IMR-90 (cell line): ENCODE measurements at regions not wholly inside any gene's neighbourhood (a gene's known extent, or its start where the extent isn't known, plus 50 kb on each side); places are given as distances from the start of the nearest gene placed in this dataset.
"Not testable (repeated sequence)": the region's sequence is repeated elsewhere in the genome, so short reads cannot be mapped to it uniquely, and the experiment has no call there.

Experiments used
- ATAC-seq: fragments of 200-7000 bp; cut with Tn5 transposase; 2 replicates; pipeline ENCODE4 v1.9.1; 2020; ENCODE audit warnings: low read depth, mild to moderate bottlenecking, moderate library complexity
- BruUV-seq: library from RNA; stranded (reverse); fragments of 400-500 nt; replicated peaks from 2 replicates; lab custom pipeline; 2021; lab: Mats Ljungman, UMichigan
- CTCF ChIA-PET: fragments of 300-600 bp; formaldehyde crosslinking; extraction: SDS; loops from one replicate; lab custom pipeline; 2021; ENCODE audit warnings: antibody characterized with exemption; lab: Yijun Ruan, JAX
- POLR2A ChIA-PET: fragments of 300-600 bp; sonication (Branson Sonifier 250); formaldehyde crosslinking; loops from one replicate; lab custom pipeline; 2022; ENCODE audit warnings: antibody characterized with exemption; ENCODE audit not compliant: unreplicated experiment; lab: Charles Lee
- DNase-seq: peaks from one replicate; pipeline ENCODE4 v3.0.0; 2013
- H2AFZ ChIP-seq: replicated peaks from 2 replicates; pipeline ENCODE3; 2013; ENCODE audit warnings: low read length, mild to moderate bottlenecking; ENCODE audit not compliant: poor library complexity
- H2AK5ac ChIP-seq: 2 replicates; pipeline ENCODE4 v1.6.1; 2013; ENCODE audit warnings: low read depth, low read length, inconsistent platforms
- H2AK9ac ChIP-seq: replicated peaks from 2 replicates; pipeline ENCODE3; 2013; ENCODE audit warnings: mild to moderate bottlenecking, low read depth, low read length, moderate library complexity; ENCODE audit not compliant: poor library complexity
- H2BK120ac ChIP-seq: 2 replicates; pipeline ENCODE4 v1.6.1; 2013; ENCODE audit warnings: low read depth, low read length, inconsistent platforms
- H2BK15ac ChIP-seq: 3 replicates; pipeline ENCODE4 v1.6.1; 2013; ENCODE audit warnings: low read depth, low read length, inconsistent platforms
- H2BK20ac ChIP-seq: 2 replicates; pipeline ENCODE4 v1.6.1; 2013; ENCODE audit warnings: low read depth, mild to moderate bottlenecking, inconsistent platforms, low read length, moderate library complexity
- H2BK5ac ChIP-seq: 2 replicates; pipeline ENCODE4 v1.6.1; 2013; ENCODE audit warnings: mild to moderate bottlenecking, low read depth, low read length, inconsistent platforms; ENCODE audit not compliant: poor library complexity, severe bottlenecking
- H3K14ac ChIP-seq: replicated peaks from 2 replicates; pipeline ENCODE4 v1.6.1; 2013; ENCODE audit warnings: low read depth, low read length, inconsistent platforms
- H3K18ac ChIP-seq: 2 replicates; pipeline ENCODE4 v1.6.1; 2013; ENCODE audit warnings: low read depth, low read length, control low read depth
- H3K23ac ChIP-seq: 2 replicates; pipeline ENCODE4 v1.6.1; 2013; ENCODE audit warnings: low read depth, low read length, inconsistent platforms
- H3K27ac ChIP-seq: 2 replicates; pipeline ENCODE4 v1.5.1; 2013; ENCODE audit warnings: mild to moderate bottlenecking, control low read depth, low read length; ENCODE audit not compliant: insufficient read depth
- H3K27me3 ChIP-seq: 2 replicates; pipeline ENCODE4 v1.6.1; 2013; ENCODE audit warnings: low read length; ENCODE audit not compliant: control insufficient read depth, insufficient read depth
- H3K36me3 ChIP-seq: 2 replicates; pipeline ENCODE4 v1.6.1; 2013; ENCODE audit warnings: low read length, mixed read lengths; ENCODE audit not compliant: control insufficient read depth, insufficient read depth
- H3K4ac ChIP-seq: 2 replicates; pipeline ENCODE4 v1.6.1; 2013; ENCODE audit warnings: low read depth, low read length, inconsistent platforms
- H3K4me1 ChIP-seq: 2 replicates; pipeline ENCODE4 v1.6.1; 2013; ENCODE audit warnings: low read length, mixed read lengths; ENCODE audit not compliant: control insufficient read depth, insufficient read depth
- H3K4me2 ChIP-seq: 2 replicates; pipeline ENCODE4 v1.6.1; 2013; ENCODE audit warnings: low read depth, mild to moderate bottlenecking, control low read depth, low read length, moderate library complexity
- H3K4me3 ChIP-seq: 2 replicates; pipeline ENCODE4 v1.5.1; 2013; ENCODE audit warnings: low read depth, mild to moderate bottlenecking, control low read depth, low read length, moderate library complexity; ENCODE audit not compliant: insufficient read depth
- H3K56ac ChIP-seq: 2 replicates; pipeline ENCODE4 v1.6.1; 2013; ENCODE audit warnings: low read length, inconsistent platforms; ENCODE audit not compliant: insufficient read depth; ENCODE audit errors: extremely low read depth
- H3K79me1 ChIP-seq, 2 experiments: 2 replicates each; pipeline ENCODE4 v1.6.1; 2013; ENCODE audit warnings: low read length in 2 of 2, inconsistent platforms in 1 of 2, low read depth in 1 of 2
- H3K9ac ChIP-seq: 2 replicates; pipeline ENCODE4 v1.6.1; 2013; ENCODE audit warnings: low read depth, low read length, control low read depth
- H3K9me1 ChIP-seq: 2 replicates; pipeline ENCODE4 v1.6.1; 2013; ENCODE audit warnings: low read length, inconsistent platforms; ENCODE audit not compliant: insufficient read depth
- H3K9me3 ChIP-seq: 2 replicates; pipeline ENCODE4 v1.6.1; 2013; ENCODE audit warnings: low read length; ENCODE audit not compliant: control insufficient read depth, insufficient read depth
- H4K20me1 ChIP-seq: 2 replicates; pipeline ENCODE4 v1.6.1; 2013; ENCODE audit warnings: low read length, inconsistent platforms; ENCODE audit not compliant: insufficient read depth
- H4K5ac ChIP-seq: 2 replicates; pipeline ENCODE4 v1.6.1; 2013; ENCODE audit warnings: mild to moderate bottlenecking, low read depth, low read length, control low read depth
- H4K8ac ChIP-seq, 2 experiments: 2 replicates each; pipeline ENCODE4 v1.6.1; 2013; ENCODE audit warnings: low read depth in 2 of 2, low read length in 2 of 2, control low read depth in 1 of 2, inconsistent platforms in 1 of 2
- H4K91ac ChIP-seq: 2 replicates; pipeline ENCODE4 v1.6.1; 2013; ENCODE audit warnings: low read depth, low read length, inconsistent platforms; ENCODE audit not compliant: insufficient read depth
- CEBPB ChIP-seq: IDR thresholded peaks from 2 replicates; pipeline ENCODE4 v1.6.1; 2012; ENCODE audit warnings: low read depth, low read length, improper control_type of control experiment
- FOS ChIP-seq: fragments of 150-350 bp; IDR thresholded peaks from 2 replicates; pipeline ENCODE4 v1.6.1; 2016; ENCODE audit warnings: low read depth, low read length
- POLR2A ChIP-seq: IDR thresholded peaks from 2 replicates; pipeline ENCODE4 v1.6.1; 2012; ENCODE audit warnings: mild to moderate bottlenecking, low read depth, low read length
- RAD21 ChIP-seq: IDR thresholded peaks from 2 replicates; pipeline ENCODE4 v1.6.1; 2012; ENCODE audit warnings: low read length, improper control_type of control experiment
- SMC3 ChIP-seq: fragments of 150-350 bp; IDR thresholded peaks from 2 replicates; pipeline ENCODE4 v1.6.1; 2016; ENCODE audit warnings: low read depth, mild to moderate bottlenecking, antibody characterized with exemption, low read length, moderate library complexity
- WGBS, 2 experiments: methylation state at CpG; one replicate each; pipeline versions ENCODE4 v1.1.5 to v1.1.7; 2013; ENCODE audit warnings: missing lambda C conversion rate in 2 of 2; ENCODE audit not compliant: insufficient read length in 1 of 2; ENCODE audit errors: extremely low coverage in 2 of 2; 5-methylcytosine and 5-hydroxymethylcytosine counted together
- dilution Hi-C: fragments of 300-500 bp; cut with HindIII; formaldehyde crosslinking; loops from one replicate; pipeline ENCODE4 v1.14.3; 2018; ENCODE audit warnings: low sequenced_read_pairs; ENCODE audit not compliant: unreplicated experiment
- in situ Hi-C: fragments of 300-500 bp; cut with MboI; formaldehyde crosslinking; loops from 3 replicates; pipeline ENCODE4 v1.14.3; 2019; ENCODE audit warnings: low sequenced_read_pairs, inconsistent platforms, mixed read lengths
- intact Hi-C: fragments of 100-400 bp; cut with micrococcal nuclease; formaldehyde crosslinking; loops from 2 replicates; pipeline ENCODE4 v1.10.0; 2022

DNA sequence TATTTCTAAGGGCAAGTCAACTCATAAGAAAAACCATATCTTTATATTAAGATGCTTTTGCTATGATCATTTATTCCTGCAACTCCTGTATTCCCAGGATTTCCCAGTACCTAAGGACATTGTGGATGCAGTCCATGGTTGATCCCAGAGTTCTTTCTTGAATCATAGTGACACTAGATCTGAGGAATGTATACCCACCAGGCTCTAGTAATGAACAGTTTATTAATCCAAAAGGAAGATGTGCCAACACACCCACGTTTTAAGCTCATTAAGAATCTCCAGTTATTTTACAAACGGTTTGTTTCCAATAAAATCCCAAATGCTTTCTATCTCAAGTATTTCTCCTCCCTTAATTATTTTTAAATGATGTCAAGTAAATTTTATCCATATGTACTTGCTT lies 210.8 kb upstream of the ZEB2 start:
- Histone ChIP-seq H2BK20ac (no peak overlapping the region), H3K4me3 (no peak overlapping the region), H4K20me1 (no peaks in the 10 kb centered on the region), H3K36me3 (no peaks in the 10 kb centered on the region), H3K27ac (no peak overlapping the region), H3K23ac (no peak overlapping the region), H2BK120ac (no peak overlapping the region), H3K4me1 (no peaks in the 10 kb centered on the region), H3K9me3 (peaks cover 4% of the 10 kb centered on the region), H3K18ac (no peak overlapping the region), H3K14ac (no peak overlapping the region), H3K4ac (no peak overlapping the region), H3K79me1 (no peaks in the 10 kb centered on the region), H3K4me2 (no peak overlapping the region), H4K5ac (no peak overlapping the region), H3K27me3 (no peaks in the 10 kb centered on the region), H2BK15ac (no peak overlapping the region), H4K91ac (no peak overlapping the region), H2AK5ac (no peak overlapping the region), H2AK9ac (no peak overlapping the region), H3K9me1 (no peaks in the 10 kb centered on the region), H2BK5ac (no peak overlapping the region), H4K8ac (no peak overlapping the region), H3K9ac (no peak overlapping the region), H2AFZ (no peak overlapping the region), H3K56ac (no peak overlapping the region)
- ChIA-PET CTCF (no interaction called here), POLR2A (no interaction called here)
- in situ Hi-C loops (no loop called here), intact Hi-C loops (no loop called here), dilution Hi-C loops (no loop called here)
- BruUV-seq: no TSS peak
- ATAC-seq (no peak), DNase-seq (peak; percentile 2)
- TF ChIP-seq SMC3: no peak
- TF ChIP-seq RAD21: no peak
- no peak for TF ChIP-seq FOS
- TF ChIP-seq POLR2A: no peak
- TF ChIP-seq CEBPB: no peak
- no CpG with 5 or more reads among the region's 2 CpGs for WGBS, 2 experiments

DNA sequence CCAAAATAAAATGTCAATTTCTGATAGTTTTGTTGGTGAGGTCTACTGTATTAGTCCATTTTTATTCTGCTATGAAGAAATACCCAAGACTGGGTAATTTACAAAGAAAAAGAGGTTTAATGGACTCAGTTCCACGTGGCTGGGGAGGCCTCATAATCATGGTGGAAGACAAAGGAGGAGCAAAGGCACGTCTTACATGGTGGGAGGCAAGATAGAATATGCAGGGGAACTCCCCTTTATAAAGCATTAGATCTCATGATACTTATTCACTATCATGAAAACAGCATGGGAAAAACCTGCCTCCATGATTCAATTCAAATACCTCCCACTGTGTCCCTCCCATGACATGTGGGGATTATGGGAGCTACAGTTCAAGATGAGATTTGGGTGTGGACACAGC lies 204.5 kb upstream of the ZEB2 start:
- H3K27me3 ChIP-seq, H2BK120ac ChIP-seq, H3K79me1 ChIP-seq, CTCF ChIA-PET, H3K4ac ChIP-seq, H2BK5ac ChIP-seq, ATAC-seq, POLR2A ChIA-PET, H3K23ac ChIP-seq, H2AFZ ChIP-seq, H3K4me2 ChIP-seq, H3K4me3 ChIP-seq, H3K14ac ChIP-seq, dilution Hi-C loops, intact Hi-C loops, H3K27ac ChIP-seq, H2BK15ac ChIP-seq, DNase-seq, H3K9ac ChIP-seq, H4K91ac ChIP-seq, H4K5ac ChIP-seq, H3K9me3 ChIP-seq, H3K9me1 ChIP-seq, H2BK20ac ChIP-seq, H2AK9ac ChIP-seq, H2AK5ac ChIP-seq, in situ Hi-C loops, H3K56ac ChIP-seq, H4K20me1 ChIP-seq, BruUV-seq, H3K4me1 ChIP-seq, H3K18ac ChIP-seq, H3K36me3 ChIP-seq, H4K8ac ChIP-seq: not testable (repeated sequence)
- WGBS, 2 experiments: no CpG with 5 or more reads among the region's 2 CpGs
